Activated T-helper 2 cell treated with anti-CD3 and anti-CD28 coated beads, Interferon-gamma antibody, Interleukin-2, Interleukin-4, amounts not matched to agents 10 μg/mL and 5 μg/mL and 100 μg/mL, durations not matched to agents 14 hours and 24 hours and 36 hours (primary cell): ENCODE measurements at regions not wholly inside any gene's neighbourhood (a gene's known extent, or its start where the extent isn't known, plus 50 kb on each side); places are given as distances from the start of the nearest gene placed in this dataset.

ENCODE experiments used
- DNase-seq: peaks from one replicate; pipeline ENCODE4 v3.0.0; 2021; ENCODE audit warnings: low spot score
- H3K27ac Mint-ChIP-seq: one replicate; pipeline ENCODE4 v1.8.0; 2021; ENCODE audit warnings: mixed read lengths
- H3K27me3 Mint-ChIP-seq: one replicate; pipeline ENCODE4 v1.8.0; 2021; ENCODE audit warnings: low read depth, mixed read lengths
- H3K36me3 Mint-ChIP-seq: one replicate; pipeline ENCODE4 v1.8.0; 2021; ENCODE audit warnings: low read depth, mixed read lengths
- H3K4me1 Mint-ChIP-seq: one replicate; pipeline ENCODE4 v1.8.0; 2021; ENCODE audit warnings: low read depth, mixed read lengths
- H3K4me3 Mint-ChIP-seq: one replicate; pipeline ENCODE4 v1.8.0; 2021; ENCODE audit warnings: low read depth, mild to moderate bottlenecking, moderate library complexity, mixed read lengths
- H3K9me3 Mint-ChIP-seq: one replicate; pipeline ENCODE4 v1.8.0; 2021; ENCODE audit warnings: mixed read lengths
- intact Hi-C: fragments of 100-400 bp; cut with micrococcal nuclease; formaldehyde crosslinking; loops from one replicate; pipeline ENCODE4 v1.15.1; 2023

- H3K4me3 Mint-ChIP-seq: no peak overlapping the region
- DNase-seq: no peak
- no peak overlapping the region for H3K27ac Mint-ChIP-seq
- intact Hi-C loops: no loop called here
- H3K36me3 Mint-ChIP-seq: no peaks in the 10 kb centered on the region
- H3K9me3 Mint-ChIP-seq: peaks cover 5% of the 10 kb centered on the region
- no peaks in the 10 kb centered on the region for H3K27me3 Mint-ChIP-seq
- H3K4me1 Mint-ChIP-seq: no peaks in the 10 kb centered on the region
Observed at GRCh38 chr6:127051571-127052260, 66.8 kb upstream of the RSPO3 start.

DNA sequence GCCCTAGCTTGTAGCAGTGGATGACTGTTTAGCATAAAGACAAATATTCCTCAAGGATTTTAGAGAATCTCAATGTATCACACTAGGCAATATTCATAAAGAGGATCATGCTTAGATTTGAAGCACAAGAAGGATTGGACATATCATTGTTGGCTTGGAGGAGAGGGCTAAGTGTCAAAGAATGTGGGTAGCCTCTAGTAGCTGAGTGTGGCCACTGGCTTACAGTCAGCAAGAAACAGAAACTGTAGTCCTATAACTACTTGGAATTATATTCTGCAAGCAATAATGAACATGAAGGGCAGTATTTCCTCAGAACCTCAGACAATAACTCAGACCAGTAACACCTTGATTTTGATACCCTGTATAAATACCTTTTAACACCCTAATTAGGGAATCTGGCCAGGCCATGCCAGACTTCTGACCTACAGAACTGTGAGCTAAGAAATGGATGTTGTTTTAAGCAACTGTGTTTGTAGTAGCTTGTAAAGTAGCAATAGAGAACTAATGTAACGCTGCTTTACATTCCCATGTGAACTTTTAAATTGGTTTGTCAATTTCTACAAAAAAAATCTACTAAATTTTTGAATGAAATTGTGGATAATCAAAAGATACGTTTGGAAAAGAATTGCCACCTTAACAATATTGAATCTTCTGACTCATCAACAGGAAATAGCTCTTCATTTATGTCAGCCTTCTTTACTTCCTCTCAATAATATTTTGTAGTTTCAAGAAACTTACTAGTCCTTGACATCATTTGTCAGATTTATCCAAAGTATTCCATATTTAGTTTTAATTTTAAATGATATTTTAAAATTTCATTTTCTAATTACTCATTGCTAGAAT, 65.2 kb upstream of the RSPO3 start:
- H3K27ac Mint-ChIP-seq: no peak overlapping the region
- peaks cover 5% of the 10 kb centered on the region for H3K9me3 Mint-ChIP-seq
- no peaks in the 10 kb centered on the region for H3K4me1 Mint-ChIP-seq
- no peaks in the 10 kb centered on the region for H3K36me3 Mint-ChIP-seq
- no peak for DNase-seq
- H3K27me3 Mint-ChIP-seq: no peaks in the 10 kb centered on the region
- H3K4me3 Mint-ChIP-seq: no peak overlapping the region
- intact Hi-C loops: no loop called here

GRCh38 chr6:127053875-127054235, 64.6 kb upstream of the RSPO3 start:
- H3K9me3 Mint-ChIP-seq: peaks cover 5% of the 10 kb centered on the region
- H3K36me3 Mint-ChIP-seq: no peaks in the 10 kb centered on the region
- H3K4me3 Mint-ChIP-seq: no peak overlapping the region
- H3K27ac Mint-ChIP-seq: no peak overlapping the region
- no peaks in the 10 kb centered on the region for H3K27me3 Mint-ChIP-seq
- DNase-seq: no peak
- H3K4me1 Mint-ChIP-seq: no peaks in the 10 kb centered on the region
- intact Hi-C loops: no loop called here

DNA sequence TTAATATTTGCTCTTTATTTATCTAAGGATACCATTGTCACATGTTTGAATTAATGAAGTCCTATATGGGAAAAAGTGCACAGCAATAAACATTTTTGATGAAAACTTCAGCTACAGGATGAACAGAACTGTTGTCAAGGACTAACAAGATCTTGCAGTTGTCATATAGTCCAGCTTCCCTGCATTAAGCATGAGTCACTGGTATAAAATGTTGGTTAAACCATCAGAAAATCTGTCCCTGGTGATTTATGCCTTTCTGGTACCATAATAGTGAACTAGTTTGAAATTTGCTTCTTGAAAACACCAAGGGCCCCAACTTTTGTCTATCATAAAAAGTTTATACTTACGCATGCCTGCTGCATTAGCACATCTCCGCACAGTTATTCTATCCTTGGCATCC, 60.4 kb upstream of the RSPO3 start:
- H3K9me3 Mint-ChIP-seq: no peaks in the 10 kb centered on the region
- no peak for DNase-seq
- no peak overlapping the region for H3K27ac Mint-ChIP-seq
- no peaks in the 10 kb centered on the region for H3K36me3 Mint-ChIP-seq
- no peaks in the 10 kb centered on the region for H3K27me3 Mint-ChIP-seq
- no peaks in the 10 kb centered on the region for H3K4me1 Mint-ChIP-seq
- intact Hi-C loops: no loop called here
- no peak overlapping the region for H3K4me3 Mint-ChIP-seq

DNA sequence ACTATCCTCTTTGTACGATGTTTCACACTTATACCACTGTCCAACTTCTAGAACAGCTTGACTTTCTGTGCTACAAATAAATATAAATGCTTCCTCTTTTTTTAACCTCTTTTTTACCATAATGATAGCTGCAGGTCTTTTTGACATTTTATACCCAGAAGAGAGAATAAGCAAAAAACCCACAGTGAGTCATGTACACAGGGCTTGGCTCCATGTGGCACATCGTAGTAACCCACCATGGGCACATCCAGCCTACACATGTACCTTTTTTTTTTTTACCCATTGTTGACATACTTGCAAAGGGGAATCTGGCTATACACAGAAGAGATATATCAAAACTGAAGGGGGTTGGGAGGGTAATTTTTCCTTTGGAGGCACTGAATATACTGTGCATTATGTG, 59.5 kb upstream of the RSPO3 start:
- H3K4me1 Mint-ChIP-seq: no peaks in the 10 kb centered on the region
- DNase-seq: no peak
- H3K9me3 Mint-ChIP-seq: no peaks in the 10 kb centered on the region

More for the DNA sequence above, 59.5 kb upstream of the RSPO3 start:
- Mint-ChIP-seq H3K27ac (no peak overlapping the region), H3K36me3 (no peaks in the 10 kb centered on the region), H3K4me3 (no peak overlapping the region), H3K27me3 (no peaks in the 10 kb centered on the region)
- intact Hi-C loops: no loop called here
